ENCODE measurements at regions not wholly inside any gene's neighbourhood (a gene's known extent, or its start where the extent isn't known, plus 50 kb on each side); places are given as distances from the start of the nearest gene placed in this dataset.

DNA sequence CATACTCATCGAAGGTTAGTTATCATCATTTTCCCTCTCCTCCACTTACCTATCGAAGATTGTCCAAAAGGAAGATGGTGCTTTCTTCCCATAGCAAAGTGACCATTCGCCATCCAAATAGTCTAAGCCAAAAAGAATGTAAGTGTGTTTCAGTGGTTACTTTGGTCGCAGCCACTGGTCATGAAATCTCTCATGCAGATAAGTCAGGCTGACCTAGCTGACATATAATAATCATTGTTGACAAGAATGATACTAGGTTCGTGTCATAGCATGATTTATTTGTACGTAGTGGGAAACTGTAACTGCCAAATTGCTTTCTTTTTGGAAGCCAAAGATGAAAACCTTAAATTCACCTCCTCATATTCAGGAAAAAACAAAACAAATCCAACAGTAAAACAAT lies 89.6 kb upstream of the PMAIP1 start:
- no peak for TF ChIP-seq POLR2A (IDR thresholded peaks at IDR 0.05)
- TF ChIP-seq, protein P1, sequence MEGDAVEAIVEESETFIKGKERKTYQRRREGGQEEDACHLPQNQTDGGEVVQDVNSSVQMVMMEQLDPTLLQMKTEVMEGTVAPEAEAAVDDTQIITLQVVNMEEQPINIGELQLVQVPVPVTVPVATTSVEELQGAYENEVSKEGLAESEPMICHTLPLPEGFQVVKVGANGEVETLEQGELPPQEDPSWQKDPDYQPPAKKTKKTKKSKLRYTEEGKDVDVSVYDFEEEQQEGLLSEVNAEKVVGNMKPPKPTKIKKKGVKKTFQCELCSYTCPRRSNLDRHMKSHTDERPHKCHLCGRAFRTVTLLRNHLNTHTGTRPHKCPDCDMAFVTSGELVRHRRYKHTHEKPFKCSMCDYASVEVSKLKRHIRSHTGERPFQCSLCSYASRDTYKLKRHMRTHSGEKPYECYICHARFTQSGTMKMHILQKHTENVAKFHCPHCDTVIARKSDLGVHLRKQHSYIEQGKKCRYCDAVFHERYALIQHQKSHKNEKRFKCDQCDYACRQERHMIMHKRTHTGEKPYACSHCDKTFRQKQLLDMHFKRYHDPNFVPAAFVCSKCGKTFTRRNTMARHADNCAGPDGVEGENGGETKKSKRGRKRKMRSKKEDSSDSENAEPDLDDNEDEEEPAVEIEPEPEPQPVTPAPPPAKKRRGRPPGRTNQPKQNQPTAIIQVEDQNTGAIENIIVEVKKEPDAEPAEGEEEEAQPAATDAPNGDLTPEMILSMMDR (IDR thresholded peaks at IDR 0.05) = no peak

All from lower leg skin (tissue), 3 donors.